GM19043 (cell line): ENCODE measurements at regions not wholly inside any gene's neighbourhood (a gene's known extent, or its start where the extent isn't known, plus 50 kb on each side); places are given as distances from the start of the nearest gene placed in this dataset.

ENCODE experiments used
- ATAC-seq: cut with Tn5 transposase; IDR thresholded peaks from one replicate; pipeline ENCODE4 v1.9.1; 2021; ENCODE audit warnings: low read depth; ENCODE audit not compliant: unreplicated experiment

- ATAC-seq, result no peak
These were observed 54.9 kb upstream of the RFC3 start for GRCh38 chr13:33763021-33763420.

DNA sequence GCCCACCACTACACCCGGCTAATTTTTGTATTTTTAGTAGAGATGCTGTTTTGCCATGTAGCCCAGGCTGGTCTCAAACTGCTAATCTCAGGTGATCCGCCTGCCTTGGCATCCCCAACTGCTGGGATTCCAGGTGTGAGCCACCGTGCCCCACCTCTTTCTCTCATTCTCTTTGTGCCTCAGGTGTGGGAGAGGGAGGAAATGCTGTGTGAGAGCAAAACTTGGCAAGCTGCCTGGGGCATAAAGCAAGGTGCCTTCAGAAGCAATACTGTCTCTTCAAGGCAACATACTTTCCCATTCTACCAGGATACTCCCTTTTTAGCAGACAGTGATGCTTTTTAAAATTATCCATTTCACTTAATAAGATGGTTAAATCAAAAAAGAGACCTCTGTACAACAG, 53.2 kb upstream of the RFC3 start:
- no peak for ATAC-seq

GRCh38 chr13:33766329-33767123, 51.4 kb upstream of the RFC3 start:
- ATAC-seq, result no peak

- no peak for ATAC-seq
These were observed 50.8 kb upstream of the RFC3 start for GRCh38 chr13:33767140-33767539.
